PC-9 (cell line): ENCODE measurements at regions not wholly inside any gene's neighbourhood (a gene's known extent, or its start where the extent isn't known, plus 50 kb on each side); places are given as distances from the start of the nearest gene placed in this dataset.

Source experiments
- BruUV-seq: library from RNA; stranded (reverse); fragments of 400-500 nt; replicated peaks from 2 replicates; lab custom pipeline; 2021; lab: Mats Ljungman, UMichigan
- CTCF ChIA-PET: fragments of 300-600 bp; sonication (Branson Sonifier 250); formaldehyde crosslinking; loops from one replicate; lab custom pipeline; 2022; ENCODE audit warnings: antibody characterized with exemption; lab: Charles Lee
- POLR2A ChIA-PET: fragments of 300-600 bp; sonication (Branson Sonifier 250); formaldehyde crosslinking; loops from one replicate; lab custom pipeline; 2022; ENCODE audit warnings: antibody characterized with exemption; ENCODE audit not compliant: unreplicated experiment; lab: Charles Lee
- DNase-seq, 2 experiments: peaks; one replicate each; pipeline versions ENCODE4 v3.0.0 to v3.0.0-alpha.2; 2015 to 2022; ENCODE audit warnings: mixed read lengths in 1 of 2
- H2AFZ ChIP-seq: fragments of 200-600 bp; sonication (generic); 2 replicates; pipeline ENCODE4 v1.8.1; 2017; ENCODE audit warnings: antibody characterized with exemption
- H3F3A ChIP-seq: fragments of 200-600 bp; sonication (generic); 2 replicates; pipeline ENCODE4 v1.8.1; 2017; ENCODE audit warnings: antibody characterized with exemption, mild to moderate bottlenecking, low read depth; ENCODE audit not compliant: insufficient read depth
- H3K27ac ChIP-seq: fragments of 200-600 bp; sonication (generic); 2 replicates; pipeline ENCODE4 v1.6.1; 2016; ENCODE audit warnings: mixed run types
- H3K27me3 ChIP-seq: fragments of 200-600 bp; sonication (generic); 2 replicates; pipeline ENCODE4 v1.6.1; 2016; ENCODE audit warnings: low read depth, mixed run types; ENCODE audit not compliant: insufficient read depth
- H3K36me3 ChIP-seq: fragments of 200-600 bp; sonication (generic); 2 replicates; pipeline ENCODE4 v1.6.1; 2016; ENCODE audit warnings: low read depth, mixed run types
- H3K4me1 ChIP-seq: fragments of 200-600 bp; sonication (generic); replicated peaks from 2 replicates; pipeline ENCODE4 v1.6.1; 2016; ENCODE audit warnings: mixed run types; ENCODE audit not compliant: insufficient read depth
- H3K4me2 ChIP-seq: fragments of 200-600 bp; sonication (generic); 2 replicates; pipeline ENCODE4 v1.6.1; 2017; ENCODE audit warnings: mixed run types
- H3K4me3 ChIP-seq: fragments of 200-600 bp; sonication (generic); 2 replicates; pipeline ENCODE4 v1.6.1; 2016; ENCODE audit warnings: mixed run types
- H3K79me2 ChIP-seq: fragments of 200-600 bp; sonication (generic); 2 replicates; pipeline ENCODE4 v1.6.1; 2017; ENCODE audit warnings: low read depth, mixed run types
- H3K9me2 ChIP-seq: fragments of 200-600 bp; sonication (generic); 2 replicates; pipeline ENCODE4 v1.8.1; 2017; ENCODE audit warnings: mild to moderate bottlenecking; ENCODE audit not compliant: insufficient read depth
- H3K9me3 ChIP-seq: fragments of 200-600 bp; sonication (generic); 2 replicates; pipeline ENCODE4 v1.8.1; 2016; ENCODE audit warnings: low read depth; ENCODE audit not compliant: insufficient read depth
- H4K20me1 ChIP-seq: fragments of 200-600 bp; sonication (generic); 2 replicates; pipeline ENCODE4 v1.8.1; 2017; ENCODE audit not compliant: insufficient read depth
- CTCF ChIP-seq: fragments of 200-600 bp; sonication (generic); conservative IDR thresholded peaks from 2 replicates; pipeline ENCODE4 v1.6.1; 2017; ENCODE audit warnings: mixed run types, antibody characterized with exemption, mild to moderate bottlenecking, moderate library complexity
- EZH2 ChIP-seq: fragments of 200-600 bp; sonication (generic); IDR thresholded peaks from 2 replicates; pipeline ENCODE4 v1.8.0; 2017; ENCODE audit warnings: antibody characterized with exemption, low read depth
- intact Hi-C: fragments of 100-400 bp; cut with micrococcal nuclease; formaldehyde crosslinking; loops from one replicate; pipeline ENCODE4 v1.10.0; 2022; ENCODE audit not compliant: unreplicated experiment

GRCh38 chr10:106513352-106513771 is 651.1 kb downstream of the SORCS1 start:
- Histone ChIP-seq H3K27ac (no peak overlapping the region), H3K4me1 (no peaks in the 10 kb centered on the region), H4K20me1 (no peaks in the 10 kb centered on the region), H3K4me3 (no peak overlapping the region), H3F3A (no peaks in the 10 kb centered on the region), H2AFZ (no peak overlapping the region), H3K27me3 (no peaks in the 10 kb centered on the region), H3K9me2 (no peaks in the 10 kb centered on the region), H3K9me3 (no peaks in the 10 kb centered on the region), H3K36me3 (no peaks in the 10 kb centered on the region), H3K79me2 (no peaks in the 10 kb centered on the region), H3K4me2 (no peak overlapping the region)
- no TSS peak for BruUV-seq
- intact Hi-C loops: no loop called here
- DNase-seq: no peak
- CTCF ChIA-PET: no interaction called here
- POLR2A ChIA-PET: no interaction called here
- TF ChIP-seq CTCF (no peak), EZH2 (no peak)

GRCh38 chr10:106511917-106512316 is 652.6 kb downstream of the SORCS1 start:
- ChIA-PET POLR2A (no interaction called here), CTCF (no interaction called here)
- Histone ChIP-seq H3K27ac (no peak overlapping the region), H3K4me1 (no peaks in the 10 kb centered on the region), H3F3A (no peaks in the 10 kb centered on the region), H3K27me3 (no peaks in the 10 kb centered on the region), H3K4me3 (no peak overlapping the region), H3K9me3 (no peaks in the 10 kb centered on the region), H2AFZ (no peak overlapping the region), H3K9me2 (no peaks in the 10 kb centered on the region), H3K4me2 (no peak overlapping the region), H4K20me1 (no peaks in the 10 kb centered on the region), H3K79me2 (no peaks in the 10 kb centered on the region), H3K36me3 (no peaks in the 10 kb centered on the region)
- no peak for DNase-seq
- intact Hi-C loops: no loop called here
- no TSS peak for BruUV-seq
- TF ChIP-seq EZH2 (no peak), CTCF (no peak)

GRCh38 chr10:106508950-106509349 is 655.6 kb downstream of the SORCS1 start:
- H3K36me3 ChIP-seq: no peaks in the 10 kb centered on the region
- H3K9me3 ChIP-seq: no peaks in the 10 kb centered on the region
- no peaks in the 10 kb centered on the region for H3K79me2 ChIP-seq
- no peak overlapping the region for H3K4me3 ChIP-seq
- no peak overlapping the region for H3K4me2 ChIP-seq
- no peak overlapping the region for H3K27ac ChIP-seq
- H3K27me3 ChIP-seq: no peaks in the 10 kb centered on the region
- H3K9me2 ChIP-seq: no peaks in the 10 kb centered on the region
- no peak for TF ChIP-seq EZH2
- TF ChIP-seq CTCF: no peak
- DNase-seq: no peak
- CTCF ChIA-PET: no interaction called here
- no peaks in the 10 kb centered on the region for H3K4me1 ChIP-seq
- no peaks in the 10 kb centered on the region for H4K20me1 ChIP-seq
- POLR2A ChIA-PET: no interaction called here
- H3F3A ChIP-seq: no peaks in the 10 kb centered on the region
- no TSS peak for BruUV-seq
- H2AFZ ChIP-seq: no peak overlapping the region
- intact Hi-C loops: no loop called here
